HEK293 (cell line): ENCODE measurements at regions not wholly inside any gene's neighbourhood (a gene's known extent, or its start where the extent isn't known, plus 50 kb on each side); places are given as distances from the start of the nearest gene placed in this dataset.
A peak's percentile ranks its signal among the peaks of the same experiment; 100 is the strongest.
"Not testable (repeated sequence)": the region's sequence is repeated elsewhere in the genome, so short reads cannot be mapped to it uniquely, and the experiment has no call there.

Experiments used
- CTCF ChIA-PET: fragments of 350-600 bp; formaldehyde crosslinking; extraction: SDS; loops from one replicate; lab custom pipeline; 2021; ENCODE audit warnings: antibody characterized with exemption; lab: Yijun Ruan, JAX
- POLR2A ChIA-PET: fragments of 300-600 bp; formaldehyde crosslinking; extraction: SDS; loops from one replicate; lab custom pipeline; 2020; ENCODE audit warnings: antibody characterized with exemption, inconsistent platforms; lab: Yijun Ruan, JAX
- H3K27ac ChIP-seq: fragments of 200-500 bp; sonication (Bioruptor generic); 2 replicates; pipeline ENCODE4 v1.5.1; 2014; ENCODE audit warnings: low read depth, low read length, control low read depth, inconsistent platforms; ENCODE audit errors: extremely low read depth
- H3K36me3 ChIP-seq, 2 experiments: fragments of 200-500 bp in 1 of 2; sonication (Bioruptor generic) in 1 of 2; 1 replicate in 1 of 2; 2 replicates in 1 of 2; pipeline ENCODE4 v1.5.1; 2014 to 2017; ENCODE audit warnings: inconsistent platforms in 2 of 2, low read length in 2 of 2; ENCODE audit not compliant: control insufficient read depth in 2 of 2, insufficient read depth in 1 of 2
- H3K4me1 ChIP-seq: fragments of 200-500 bp; sonication (Bioruptor generic); 2 replicates; pipeline ENCODE4 v1.5.1; 2014; ENCODE audit warnings: mild to moderate bottlenecking, low read length, inconsistent platforms; ENCODE audit not compliant: control insufficient read depth, insufficient read depth
- H3K4me3 ChIP-seq: 2 replicates; pipeline ENCODE4 v1.5.1; 2011; ENCODE audit warnings: low read depth, mild to moderate bottlenecking, control low read depth, low read length, moderate library complexity
- H3K9me3 ChIP-seq: fragments of 200-500 bp; sonication (Bioruptor generic); 2 replicates; pipeline ENCODE4 v1.5.1; 2014; ENCODE audit warnings: low read depth, low read length, inconsistent platforms; ENCODE audit not compliant: control insufficient read depth, insufficient read depth
- EGR2 ChIP-seq: fragments of 450-650 bp; formaldehyde crosslinking; IDR thresholded peaks from 2 replicates; pipeline ENCODE4 v1.5.1; 2016; ENCODE audit warnings: low read depth, missing biosample characterization, missing genetic modification characterization
- KLF10 ChIP-seq: fragments of 450-650 bp; IDR thresholded peaks from 2 replicates; pipeline ENCODE4 v1.5.1; 2018; ENCODE audit warnings: missing biosample characterization, mild to moderate bottlenecking, missing genetic modification characterization
- SETDB1 ChIP-seq: IDR thresholded peaks from one replicate; pipeline ENCODE4 v1.6.1; 2017; ENCODE audit warnings: mild to moderate bottlenecking, low read length, moderate library complexity, mixed read lengths; ENCODE audit not compliant: insufficient read length
- ZBTB26 ChIP-seq: fragments of 450-650 bp; formaldehyde crosslinking; optimal IDR thresholded peaks from 2 replicates; pipeline ENCODE3; 2016; ENCODE audit warnings: missing biosample characterization, mild to moderate bottlenecking, missing genetic modification characterization
- ZFP3 ChIP-seq: fragments of 450-650 bp; formaldehyde crosslinking; IDR thresholded peaks from 2 replicates; pipeline ENCODE4 v1.5.1; 2016; ENCODE audit warnings: low read depth, missing biosample characterization, missing genetic modification characterization
- ZNF175 ChIP-seq: fragments of 450-650 bp; formaldehyde crosslinking; IDR thresholded peaks from 2 replicates; pipeline ENCODE4 v1.5.1; 2016; ENCODE audit warnings: missing biosample characterization, missing genetic modification characterization
- ZNF221 ChIP-seq: fragments of 450-650 bp; formaldehyde crosslinking; IDR thresholded peaks from 2 replicates; pipeline ENCODE4 v1.5.1; 2017; ENCODE audit warnings: missing biosample characterization, missing genetic modification characterization, borderline replicate concordance
- ZNF26 ChIP-seq: fragments of 450-650 bp; formaldehyde crosslinking; IDR thresholded peaks from 2 replicates; pipeline ENCODE4 v1.5.1; 2016; ENCODE audit warnings: missing biosample characterization, missing genetic modification characterization
- ZNF274 ChIP-seq, 2 experiments: fragments of 200-500 bp in 1 of 2; fragments of 450-650 bp in 1 of 2; sonication (Bioruptor generic) in 1 of 2; formaldehyde crosslinking in 1 of 2; IDR thresholded peaks; 2 replicates each; pipeline versions ENCODE4 v1.5.1 to v1.6.1; 2014 to 2016; ENCODE audit warnings: borderline replicate concordance in 1 of 2, inconsistent platforms in 1 of 2, low read length in 1 of 2, missing biosample characterization in 1 of 2, missing genetic modification characterization in 1 of 2
- ZNF416 ChIP-seq: fragments of 450-650 bp; formaldehyde crosslinking; IDR thresholded peaks from 2 replicates; pipeline ENCODE4 v1.5.1; 2016; ENCODE audit warnings: missing biosample characterization, missing genetic modification characterization
- ZNF423 ChIP-seq: fragments of 450-650 bp; formaldehyde crosslinking; IDR thresholded peaks from 2 replicates; pipeline ENCODE4 v1.5.1; 2016; ENCODE audit warnings: missing biosample characterization, missing genetic modification characterization
- ZNF449 ChIP-seq: fragments of 450-650 bp; formaldehyde crosslinking; IDR thresholded peaks from 2 replicates; pipeline ENCODE4 v1.5.1; 2017; ENCODE audit warnings: missing biosample characterization, mild to moderate bottlenecking, missing genetic modification characterization, moderate library complexity
- ZNF529 ChIP-seq: fragments of 450-650 bp; formaldehyde crosslinking; IDR thresholded peaks from 2 replicates; pipeline ENCODE4 v1.5.1; 2017; ENCODE audit warnings: missing genetic modification characterization, missing biosample characterization; ENCODE audit not compliant: insufficient replicate concordance
- ZNF544 ChIP-seq: fragments of 450-650 bp; formaldehyde crosslinking; IDR thresholded peaks from 2 replicates; pipeline ENCODE4 v1.5.0; 2017; ENCODE audit warnings: missing biosample characterization, missing genetic modification characterization
- ZNF596 ChIP-seq: fragments of 450-650 bp; IDR thresholded peaks from 2 replicates; pipeline ENCODE4 v1.5.0; 2018; ENCODE audit warnings: missing biosample characterization, mild to moderate bottlenecking, missing genetic modification characterization, moderate library complexity
- ZNF610 ChIP-seq: fragments of 450-650 bp; formaldehyde crosslinking; IDR thresholded peaks from 2 replicates; pipeline ENCODE4 v1.5.1; 2016; ENCODE audit warnings: missing biosample characterization, missing genetic modification characterization, borderline replicate concordance
- ZNF621 ChIP-seq: fragments of 450-650 bp; formaldehyde crosslinking; IDR thresholded peaks from 2 replicates; pipeline ENCODE4 v1.5.1; 2017; ENCODE audit warnings: missing biosample characterization, missing genetic modification characterization
- ZNF629 ChIP-seq: fragments of 450-650 bp; formaldehyde crosslinking; IDR thresholded peaks from 2 replicates; pipeline ENCODE4 v1.5.1; 2017; ENCODE audit warnings: missing biosample characterization, missing genetic modification characterization
- ZNF768 ChIP-seq: fragments of 450-650 bp; formaldehyde crosslinking; IDR thresholded peaks from 2 replicates; pipeline ENCODE4 v1.5.1; 2018; ENCODE audit warnings: missing biosample characterization, mild to moderate bottlenecking, missing genetic modification characterization
- ZNF785 ChIP-seq: fragments of 450-650 bp; formaldehyde crosslinking; IDR thresholded peaks from 2 replicates; pipeline ENCODE4 v1.5.1; 2016; ENCODE audit warnings: missing biosample characterization, missing genetic modification characterization

- no peak for TF ChIP-seq ZNF26 (tag by site-specific recombination)
- TF ChIP-seq ZNF785 (tag by site-specific recombination) = no peak
Observed at GRCh38 chr4:173722075-173722474, 192.0 kb upstream of the HAND2 start (continued).

- H3K4me1 ChIP-seq, H3K4me3 ChIP-seq, H3K27ac ChIP-seq, POLR2A ChIA-PET, H3K9me3 ChIP-seq, H3K36me3 ChIP-seq: not testable (repeated sequence)
- CTCF ChIA-PET = interaction anchor here (0.6 kb wide), 1 partner anchor 395 kb away, joined by 3 read pairs; no protein-coding TSS in a partner anchor
- TF ChIP-seq ZNF529 (tag by site-specific recombination) (peak; percentile 58), SETDB1 (peak; percentile 74)
Observed at GRCh38 chr4:173718504-173718903, 188.5 kb upstream of the HAND2 start.

GRCh38 chr4:173717581-173717980 is 187.6 kb upstream of the HAND2 start:
- ChIA-PET POLR2A (no interaction called here), CTCF (interaction anchor here (0.6 kb wide), 1 partner anchor 1865 kb away, joined by 3 read pairs; no protein-coding TSS in a partner anchor)
- TF ChIP-seq ZBTB26 (tag by site-specific recombination) = no peak

GRCh38 chr4:173714456-173714855 is 184.4 kb upstream of the HAND2 start:
- POLR2A ChIA-PET = no interaction called here
- H3K27ac ChIP-seq = no peak overlapping the region
- no peaks in the 10 kb centered on the region for H3K9me3 ChIP-seq
- no peaks in the 10 kb centered on the region for H3K4me1 ChIP-seq
- CTCF ChIA-PET = interaction anchor here (0.8 kb wide), 1 partner anchor 38 kb away, joined by 3 read pairs; no protein-coding TSS in a partner anchor
- TF ChIP-seq ZNF621 (tag by site-specific recombination) (no peak), ZNF274 (IDR thresholded peaks at IDR 0.05; ENCODE audit: low read length) (no peak), ZNF274 (tag by site-specific recombination; IDR thresholded peaks at IDR 0.05; ENCODE audit: borderline replicate concordance) (no peak), ZNF416 (tag by site-specific recombination) (no peak)
- no peak overlapping the region for H3K4me3 ChIP-seq
- H3K36me3 ChIP-seq = no peaks in the 10 kb centered on the region

More at GRCh38 chr4:173717581-173717980, 187.6 kb upstream of the HAND2 start:
- Histone ChIP-seq H3K9me3 (no peaks in the 10 kb centered on the region), H3K4me1 (no peaks in the 10 kb centered on the region), H3K27ac (no peak overlapping the region), H3K4me3 (no peak overlapping the region), H3K36me3 (no peaks in the 10 kb centered on the region)

- no peak overlapping the region for H3K4me3 ChIP-seq
- H3K9me3 ChIP-seq = no peaks in the 10 kb centered on the region
- ChIA-PET CTCF (no interaction called here), POLR2A (no interaction called here)
- no peaks in the 10 kb centered on the region for H3K36me3 ChIP-seq
- TF ChIP-seq ZNF449 (tag by site-specific recombination) (no peak), ZNF221 (tag by site-specific recombination) (no peak), ZNF629 (tag by site-specific recombination) (no peak), ZNF175 (tag by site-specific recombination) (no peak), ZNF610 (no peak), ZNF423 (tag by site-specific recombination) (no peak), ZNF768 (tag by site-specific recombination) (no peak), ZNF596 (no peak), KLF10 (tag by site-specific recombination) (no peak), EGR2 (tag by site-specific recombination) (no peak), ZNF544 (no peak), ZFP3 (tag by site-specific recombination) (no peak)
- no peaks in the 10 kb centered on the region for H3K4me1 ChIP-seq
- H3K27ac ChIP-seq = no peak overlapping the region
Observed at GRCh38 chr4:173713026-173713425, 183.0 kb upstream of the HAND2 start.
